RWPE2 (cell line): ENCODE measurements at regions not wholly inside any gene's neighbourhood (a gene's known extent, or its start where the extent isn't known, plus 50 kb on each side); places are given as distances from the start of the nearest gene placed in this dataset.
A peak's percentile ranks its signal among the peaks of the same experiment; 100 is the strongest.

Source experiments
- ATAC-seq: fragments of 200-7000 bp; cut with Tn5 transposase; 3 replicates; pipeline ENCODE4 v1.9.1; 2021; ENCODE audit warnings: low read depth
- DNase-seq: peaks from one replicate; pipeline ENCODE4 v3.0.0-alpha.2; 2020; ENCODE audit warnings: low spot score
- H3K27ac ChIP-seq: fragments of 450-650 bp; 2 replicates; pipeline ENCODE4 v1.5.1; 2017; ENCODE audit warnings: mild to moderate bottlenecking; ENCODE audit not compliant: poor library complexity, severe bottlenecking
- H3K27me3 ChIP-seq: fragments of 250-450 bp; sonication (Bioruptor Pico); 2 replicates; pipeline ENCODE4 v1.5.1; 2021; ENCODE audit warnings: mild to moderate bottlenecking, moderate library complexity; ENCODE audit not compliant: insufficient read depth, poor library complexity, severe bottlenecking
- H3K36me3 ChIP-seq: fragments of 250-450 bp; sonication (Bioruptor Pico); 2 replicates; pipeline ENCODE4 v1.5.1; 2020; ENCODE audit warnings: low read depth, mild to moderate bottlenecking, moderate library complexity
- H3K4me1 ChIP-seq: fragments of 250-450 bp; sonication (Bioruptor Pico); 2 replicates; pipeline ENCODE4 v1.5.1; 2021; ENCODE audit warnings: mild to moderate bottlenecking, moderate library complexity; ENCODE audit not compliant: insufficient read depth, poor library complexity, severe bottlenecking
- H3K4me3 ChIP-seq: fragments of 250-450 bp; sonication (Bioruptor Pico); 2 replicates; pipeline ENCODE4 v1.5.1; 2021; ENCODE audit warnings: mild to moderate bottlenecking, moderate library complexity; ENCODE audit not compliant: severe bottlenecking
- H3K9me3 ChIP-seq: fragments of 250-450 bp; sonication (Bioruptor Pico); 2 replicates; pipeline ENCODE4 v1.5.1; 2021; ENCODE audit warnings: mild to moderate bottlenecking, moderate library complexity; ENCODE audit not compliant: severe bottlenecking
- TF ChIP-seq, protein P1 (sequence below): fragments of 450-650 bp; IDR thresholded peaks from one replicate; pipeline ENCODE4 v1.5.1; 2017; ENCODE audit warnings: mild to moderate bottlenecking, moderate library complexity; ENCODE audit not compliant: poor library complexity, severe bottlenecking

DNA sequence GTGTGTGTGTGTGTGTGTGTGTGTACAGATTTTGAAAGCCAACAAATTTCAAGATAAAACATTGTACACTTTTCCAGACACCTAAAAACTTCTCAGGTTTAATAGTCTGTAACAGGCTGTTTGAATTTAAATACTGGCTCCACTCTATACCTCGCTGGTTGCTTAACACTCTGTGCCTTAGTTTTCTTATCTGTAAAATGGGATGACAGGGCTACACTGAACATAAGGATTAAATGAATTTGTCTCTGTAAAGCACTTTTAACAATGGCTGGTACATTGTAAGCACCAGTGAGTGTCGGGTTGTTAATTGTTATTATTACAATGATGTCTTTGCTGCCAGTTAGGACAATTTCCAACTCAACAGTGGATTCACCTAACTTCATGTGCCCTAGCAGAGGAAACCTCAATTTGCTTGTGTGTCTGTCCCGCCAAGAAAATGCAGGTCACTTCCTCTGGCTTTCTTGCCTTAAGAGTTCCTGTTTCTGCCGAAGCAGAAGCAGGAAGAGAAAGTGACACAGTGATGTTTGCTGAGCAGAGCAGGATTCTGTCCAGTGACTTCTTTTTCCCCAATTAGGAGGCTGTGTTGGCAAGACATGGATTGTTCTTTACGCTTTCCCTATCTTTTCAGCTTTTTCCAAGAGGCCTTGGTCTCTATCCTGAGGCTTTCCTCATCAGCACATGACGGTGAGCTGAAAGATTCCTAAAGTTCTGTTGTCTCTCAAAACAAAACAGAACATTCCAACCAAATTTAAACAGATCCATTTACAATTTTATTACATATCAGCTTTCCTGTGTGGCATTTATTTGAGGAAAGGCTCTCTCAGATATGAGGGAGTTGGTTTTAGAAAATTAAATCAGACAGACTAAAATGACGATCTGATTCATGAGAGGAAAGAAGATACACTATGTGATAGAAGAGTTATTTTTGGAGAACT is 154.1 kb upstream of the ATP2B1 start:
- H3K9me3 ChIP-seq, result no peaks in the 10 kb centered on the region
- no peaks in the 10 kb centered on the region for H3K36me3 ChIP-seq
- TF ChIP-seq, protein P1, sequence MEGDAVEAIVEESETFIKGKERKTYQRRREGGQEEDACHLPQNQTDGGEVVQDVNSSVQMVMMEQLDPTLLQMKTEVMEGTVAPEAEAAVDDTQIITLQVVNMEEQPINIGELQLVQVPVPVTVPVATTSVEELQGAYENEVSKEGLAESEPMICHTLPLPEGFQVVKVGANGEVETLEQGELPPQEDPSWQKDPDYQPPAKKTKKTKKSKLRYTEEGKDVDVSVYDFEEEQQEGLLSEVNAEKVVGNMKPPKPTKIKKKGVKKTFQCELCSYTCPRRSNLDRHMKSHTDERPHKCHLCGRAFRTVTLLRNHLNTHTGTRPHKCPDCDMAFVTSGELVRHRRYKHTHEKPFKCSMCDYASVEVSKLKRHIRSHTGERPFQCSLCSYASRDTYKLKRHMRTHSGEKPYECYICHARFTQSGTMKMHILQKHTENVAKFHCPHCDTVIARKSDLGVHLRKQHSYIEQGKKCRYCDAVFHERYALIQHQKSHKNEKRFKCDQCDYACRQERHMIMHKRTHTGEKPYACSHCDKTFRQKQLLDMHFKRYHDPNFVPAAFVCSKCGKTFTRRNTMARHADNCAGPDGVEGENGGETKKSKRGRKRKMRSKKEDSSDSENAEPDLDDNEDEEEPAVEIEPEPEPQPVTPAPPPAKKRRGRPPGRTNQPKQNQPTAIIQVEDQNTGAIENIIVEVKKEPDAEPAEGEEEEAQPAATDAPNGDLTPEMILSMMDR, result no peak
- H3K27ac ChIP-seq, result no peak overlapping the region
- H3K4me3 ChIP-seq, result no peak overlapping the region
- DNase-seq (no peak), ATAC-seq (no peak)
- H3K4me1 ChIP-seq, result no peaks in the 10 kb centered on the region
- no peaks in the 10 kb centered on the region for H3K27me3 ChIP-seq

DNA sequence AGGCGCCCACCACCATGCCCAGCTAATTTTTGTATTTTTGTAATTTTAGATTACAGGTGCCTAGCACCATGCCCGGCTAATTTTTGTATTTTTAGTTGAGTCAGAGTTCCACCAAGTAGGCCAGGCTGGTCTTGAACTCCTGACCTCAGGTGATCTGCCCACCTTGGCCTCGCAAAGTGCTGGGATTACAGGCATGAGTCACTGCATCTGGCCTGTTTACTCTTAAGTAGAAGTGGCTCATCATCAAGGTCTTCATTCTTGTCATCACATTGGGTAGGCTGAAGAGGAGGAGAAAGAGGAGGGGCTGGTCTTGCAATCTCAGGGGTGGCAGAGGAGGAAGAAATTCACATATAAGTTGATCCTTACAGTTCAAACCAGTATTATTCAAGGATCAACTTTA is 152.4 kb upstream of the ATP2B1 start:
- no peaks in the 10 kb centered on the region for H3K36me3 ChIP-seq
- TF ChIP-seq, protein P1, result no peak
- DNase-seq (no peak), ATAC-seq (peak; percentile 55)
- peaks cover 3% of the 10 kb centered on the region for H3K4me1 ChIP-seq
- H3K27ac ChIP-seq, result no peak overlapping the region
- H3K9me3 ChIP-seq, result no peaks in the 10 kb centered on the region
- H3K27me3 ChIP-seq, result no peaks in the 10 kb centered on the region
- no peak overlapping the region for H3K4me3 ChIP-seq

DNA sequence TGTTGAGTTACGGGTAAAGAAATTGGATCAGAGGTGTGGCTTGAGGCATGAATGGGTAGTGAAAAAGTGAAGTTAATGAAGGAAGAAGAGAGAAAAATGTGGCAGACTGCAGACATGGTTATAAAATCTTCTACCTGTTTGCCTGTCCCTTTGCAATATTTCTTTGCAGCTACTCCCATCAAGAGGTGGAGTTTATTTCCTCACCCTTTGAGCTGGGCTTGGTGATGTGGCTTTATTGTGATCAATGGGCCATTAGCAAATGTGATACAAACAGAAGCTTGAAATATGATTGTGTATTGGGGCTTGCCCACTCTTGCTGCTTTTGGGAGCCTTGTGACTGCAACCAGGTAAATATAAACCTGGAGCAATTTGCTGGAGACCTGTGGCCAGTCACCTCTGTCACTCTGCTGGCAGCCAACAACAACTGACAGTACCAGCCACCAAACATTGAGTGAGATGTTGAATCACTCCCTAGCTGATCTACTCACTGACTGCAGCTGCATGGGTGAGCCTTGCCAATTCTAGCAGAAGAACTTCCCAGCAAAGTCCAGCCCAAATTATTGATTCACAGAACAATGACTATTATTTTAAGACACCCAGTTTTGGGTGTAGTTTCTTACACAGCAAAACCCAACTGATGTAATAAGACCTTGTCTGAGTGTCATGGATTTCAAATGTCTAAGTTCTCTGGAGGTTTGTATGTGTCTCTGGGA is 151.0 kb upstream of the ATP2B1 start:
- H3K4me1 ChIP-seq, result peaks cover 4% of the 10 kb centered on the region
- DNase-seq (no peak), ATAC-seq (no peak)
- no peaks in the 10 kb centered on the region for H3K36me3 ChIP-seq
- no peaks in the 10 kb centered on the region for H3K27me3 ChIP-seq
- no peaks in the 10 kb centered on the region for H3K9me3 ChIP-seq
- no peak overlapping the region for H3K4me3 ChIP-seq
- TF ChIP-seq, protein P1, result no peak
- H3K27ac ChIP-seq, result no peak overlapping the region

DNA sequence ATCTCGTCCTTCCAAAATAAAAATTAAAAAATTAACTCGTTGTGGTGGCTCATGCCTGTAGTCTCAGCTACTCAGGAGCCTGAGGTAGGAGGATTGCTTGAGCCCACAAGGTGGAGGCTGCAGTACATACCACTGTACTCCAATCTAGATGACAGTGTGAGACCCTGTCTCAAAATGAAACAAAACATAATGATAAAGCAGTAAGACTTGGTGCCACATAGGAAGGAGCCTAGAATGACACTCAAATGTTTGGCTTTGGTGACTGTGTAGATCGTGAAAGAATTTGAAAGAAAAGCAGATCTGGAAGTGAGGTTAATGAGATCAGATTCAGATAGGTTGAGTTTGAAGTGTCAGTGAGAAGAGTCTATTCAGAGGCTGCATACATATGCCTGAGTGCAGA is 150.1 kb upstream of the ATP2B1 start:
- Histone ChIP-seq H3K27ac (no peak overlapping the region), H3K4me3 (no peak overlapping the region), H3K36me3 (no peaks in the 10 kb centered on the region), H3K9me3 (no peaks in the 10 kb centered on the region), H3K4me1 (peaks cover 4% of the 10 kb centered on the region), H3K27me3 (no peaks in the 10 kb centered on the region)
- ATAC-seq, result no peak
- DNase-seq, result no peak
- TF ChIP-seq, protein P1, result no peak
